Smooth muscle cell (in vitro differentiated cells): ENCODE measurements at regions not wholly inside any gene's neighbourhood (a gene's known extent, or its start where the extent isn't known, plus 50 kb on each side); places are given as distances from the start of the nearest gene placed in this dataset.

Experiments used
- DNase-seq: peaks from one replicate; lab custom pipeline; 2025; ENCODE audit not compliant: unreplicated experiment; lab: John Stamatoyannopoulos, UW
- H2AFZ ChIP-seq: fragments of 200-600 bp; sonication (generic); 2 replicates; pipeline ENCODE4 v1.6.0; 2016; ENCODE audit warnings: antibody characterized with exemption, low read depth, mild to moderate bottlenecking
- H3F3A ChIP-seq: fragments of 200-600 bp; sonication (generic); 2 replicates; pipeline ENCODE4 v1.6.0; 2017; ENCODE audit warnings: antibody characterized with exemption, low read depth
- H3K27ac ChIP-seq: fragments of 200-600 bp; sonication (generic); 2 replicates; pipeline ENCODE4 v1.5.1; 2016; ENCODE audit warnings: low read depth, mild to moderate bottlenecking
- H3K27me3 ChIP-seq: fragments of 200-600 bp; sonication (generic); 2 replicates; pipeline ENCODE4 v1.6.1; 2016; ENCODE audit warnings: low read depth, mild to moderate bottlenecking
- H3K36me3 ChIP-seq: fragments of 200-600 bp; sonication (generic); 2 replicates; pipeline ENCODE4 v1.5.1; 2016; ENCODE audit warnings: low read depth
- H3K4me1 ChIP-seq: fragments of 200-600 bp; sonication (generic); 2 replicates; pipeline ENCODE4 v1.5.1; 2016; ENCODE audit warnings: low read depth
- H3K4me2 ChIP-seq: fragments of 200-600 bp; sonication (generic); 2 replicates; pipeline ENCODE4 v1.6.0; 2016; ENCODE audit warnings: mild to moderate bottlenecking
- H3K4me3 ChIP-seq: fragments of 200-600 bp; sonication (generic); 2 replicates; pipeline ENCODE4 v1.5.1; 2016; ENCODE audit warnings: mild to moderate bottlenecking
- H3K79me2 ChIP-seq: fragments of 200-600 bp; sonication (generic); 2 replicates; pipeline ENCODE4 v1.6.0; 2016; ENCODE audit warnings: low read depth, mild to moderate bottlenecking
- H3K9ac ChIP-seq: fragments of 200-600 bp; sonication (generic); 2 replicates; pipeline ENCODE4 v1.6.0; 2016; ENCODE audit warnings: low read depth
- H3K9me3 ChIP-seq: fragments of 200-600 bp; sonication (generic); replicated peaks from 2 replicates; pipeline ENCODE4 v1.5.1; 2016; ENCODE audit warnings: low read depth
- H4K20me1 ChIP-seq: fragments of 200-600 bp; sonication (generic); 2 replicates; pipeline ENCODE4 v1.6.0; 2016; ENCODE audit warnings: low read depth
- CTCF ChIP-seq: fragments of 200-600 bp; sonication (generic); IDR thresholded peaks from 2 replicates; pipeline ENCODE4 v1.5.1; 2017; ENCODE audit warnings: borderline replicate concordance, mild to moderate bottlenecking, antibody characterized with exemption; ENCODE audit not compliant: insufficient read depth, poor library complexity, severe bottlenecking
- WGBS: methylation state at CpG from one replicate; pipeline ENCODE4 v1.1.7; 2016; ENCODE audit warnings: low lambda C conversion rate; 5-methylcytosine and 5-hydroxymethylcytosine counted together

GRCh38 chr2:163887182-163887581 is 151.4 kb upstream of the FIGN start:
- Histone ChIP-seq H3K79me2 (no peaks in the 10 kb centered on the region), H4K20me1 (no peaks in the 10 kb centered on the region), H3K4me2 (no peak overlapping the region), H2AFZ (no peak overlapping the region), H3F3A (no peaks in the 10 kb centered on the region), H3K27me3 (no peaks in the 10 kb centered on the region), H3K36me3 (no peaks in the 10 kb centered on the region), H3K4me3 (no peak overlapping the region), H3K27ac (no peak overlapping the region), H3K4me1 (no peaks in the 10 kb centered on the region), H3K9ac (no peak overlapping the region), H3K9me3 (no peaks in the 10 kb centered on the region)
- peak; percentile 34 for TF ChIP-seq CTCF
- DNase-seq = no peak

GRCh38 chr2:163884416-163884815 is 148.6 kb upstream of the FIGN start:
- H4K20me1 ChIP-seq = no peaks in the 10 kb centered on the region
- no peak overlapping the region for H3K4me2 ChIP-seq
- H2AFZ ChIP-seq = no peak overlapping the region
- H3K27ac ChIP-seq = no peak overlapping the region
- no peak overlapping the region for H3K4me3 ChIP-seq
- no peaks in the 10 kb centered on the region for H3K27me3 ChIP-seq
- no peaks in the 10 kb centered on the region for H3K4me1 ChIP-seq
- no peaks in the 10 kb centered on the region for H3K79me2 ChIP-seq
- H3K9ac ChIP-seq = no peak overlapping the region
- TF ChIP-seq CTCF = no peak
- H3K36me3 ChIP-seq = no peaks in the 10 kb centered on the region
- 66% methylated on average over 10 of the region's 10 CpGs for WGBS
- H3K9me3 ChIP-seq = no peaks in the 10 kb centered on the region
- DNase-seq = no peak
- H3F3A ChIP-seq = no peaks in the 10 kb centered on the region

DNA sequence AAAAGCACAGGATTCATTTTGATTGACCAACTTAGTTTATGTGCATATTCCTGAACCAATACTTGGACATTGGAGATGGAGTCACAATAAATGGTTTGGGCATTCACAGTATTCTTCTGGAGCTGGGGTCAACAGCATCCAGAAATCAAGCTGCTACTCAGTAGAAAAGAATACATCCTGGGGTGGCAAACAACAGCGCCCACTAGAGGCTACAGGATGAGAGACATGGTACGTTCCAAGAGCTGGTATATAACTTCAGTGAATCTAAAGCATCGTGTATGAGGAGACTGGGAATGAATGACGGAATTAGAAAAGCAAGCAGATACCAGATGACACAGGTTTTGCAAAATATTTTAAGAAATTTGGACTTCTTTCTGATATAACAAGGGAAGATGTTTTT is 142.9 kb upstream of the FIGN start:
- no peak for DNase-seq
- Histone ChIP-seq H3K4me1 (no peaks in the 10 kb centered on the region), H3F3A (no peaks in the 10 kb centered on the region), H2AFZ (no peak overlapping the region), H3K4me2 (no peak overlapping the region), H3K27ac (no peak overlapping the region), H4K20me1 (no peaks in the 10 kb centered on the region), H3K4me3 (no peak overlapping the region), H3K9ac (no peak overlapping the region), H3K79me2 (no peaks in the 10 kb centered on the region), H3K9me3 (no peaks in the 10 kb centered on the region), H3K36me3 (no peaks in the 10 kb centered on the region), H3K27me3 (no peaks in the 10 kb centered on the region)
- peak; percentile 62 for TF ChIP-seq CTCF
- 24% methylated on average over 4 of the region's 4 CpGs for WGBS

- Histone ChIP-seq H3K4me1 (no peaks in the 10 kb centered on the region), H3K4me3 (no peak overlapping the region), H3F3A (no peaks in the 10 kb centered on the region), H3K4me2 (peak overlapping the region; percentile 59), H3K9me3 (no peaks in the 10 kb centered on the region), H4K20me1 (no peaks in the 10 kb centered on the region), H3K36me3 (no peaks in the 10 kb centered on the region), H2AFZ (no peak overlapping the region), H3K27me3 (no peaks in the 10 kb centered on the region), H3K79me2 (no peaks in the 10 kb centered on the region), H3K27ac (no peak overlapping the region), H3K9ac (no peak overlapping the region)
- no peak for TF ChIP-seq CTCF
- WGBS = 27% methylated on average over 3 of the region's 3 CpGs
- DNase-seq = no peak
These were observed 141.5 kb upstream of the FIGN start for GRCh38 chr2:163877316-163877715.
